ENCODE measurements at regions not wholly inside any gene's neighbourhood (a gene's known extent, or its start where the extent isn't known, plus 50 kb on each side); places are given as distances from the start of the nearest gene placed in this dataset.

DNA sequence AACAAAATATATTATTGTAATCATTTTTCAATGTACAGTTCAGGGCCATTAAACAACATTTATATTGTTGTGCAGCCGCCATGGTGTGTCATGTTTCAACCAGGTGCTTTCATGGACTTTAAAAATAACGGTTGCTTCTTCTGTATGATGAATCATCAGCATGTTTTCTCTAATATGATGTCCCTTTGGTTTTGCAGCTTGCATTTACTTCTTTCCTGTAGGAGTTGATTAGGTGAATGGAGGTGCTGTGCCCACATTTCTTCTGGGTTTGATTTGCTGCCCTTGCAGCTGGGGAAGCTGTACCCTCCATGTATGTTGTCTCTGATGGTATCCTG is 54.9 kb upstream of the TULP4 start:
- POLR2A ChIA-PET: no interaction called here
- no peak overlapping the region for H3K4me3 Mint-ChIP-seq
- Histone ChIP-seq H3K27me3 (replicated peaks in 1 of 2; ENCODE audit: control insufficient read depth in 2 of 2, extremely low read depth in 1 of 2, insufficient read depth in 2 of 2, low read length in 1 of 2) (no peaks in the 10 kb centered on the region), H3K36me3 (ENCODE audit: control insufficient read depth in 2 of 2, extremely low read depth in 1 of 2, insufficient read depth in 1 of 2, low read length in 1 of 2) (peaks cover 0 to 3% of the 10 kb centered on the region in 2 donors), H3K27ac (ENCODE audit: low read length) (no peak overlapping the region), H3K4me1 (ENCODE audit: control insufficient read depth in 1 of 2, extremely low read depth in 1 of 2, insufficient read depth in 2 of 2, low read length in 2 of 2) (peaks cover 15 to 24% of the 10 kb centered on the region in 2 experiments), H3K9me3 (no peaks in the 10 kb centered on the region), H3K4me3 (ENCODE audit: control insufficient read depth in 1 of 2, extremely low read depth in 1 of 2, low read length in 1 of 2) (no peak overlapping the region)
- no CpG with 5 or more reads among the region's 2 CpGs for WGBS (ENCODE audit: insufficient coverage)
- H3K4me1 Mint-ChIP-seq: peaks cover 45 to 62% (median 59%) of the 10 kb centered on the region in 3 donors
- H3K27ac Mint-ChIP-seq: peak overlapping the region; percentile 12 to 30
- CTCF ChIA-PET: no interaction called here
- ATAC-seq (replicated peaks in 1 of 4) (peak in 1 of 4 experiments; percentile 26), DNase-seq (no peak)
- H3K27me3 Mint-ChIP-seq: no peaks in the 10 kb centered on the region
- H3K36me3 Mint-ChIP-seq: peaks cover 30% of the 10 kb centered on the region
- H3K9me3 Mint-ChIP-seq: no peaks in the 10 kb centered on the region

DNA sequence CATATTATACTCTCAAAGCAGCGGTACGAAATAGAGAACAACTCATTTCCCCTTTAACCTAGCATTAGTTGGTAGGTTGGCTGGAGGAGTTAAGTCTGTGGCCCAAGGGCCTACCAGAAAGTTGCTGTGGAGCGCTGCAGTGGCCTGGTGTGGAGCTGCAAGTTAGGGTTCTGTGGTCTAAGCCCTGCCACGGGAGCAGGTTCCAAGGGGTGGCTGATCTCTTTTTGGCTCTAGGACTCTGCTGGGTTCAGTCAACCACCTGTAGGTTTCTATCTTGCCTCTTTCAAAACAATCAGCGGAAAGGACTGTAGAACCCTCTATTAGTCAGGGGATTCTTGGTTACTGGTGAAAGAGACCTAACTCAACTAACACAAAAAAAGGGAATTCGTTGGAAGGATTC is 54.5 kb upstream of the TULP4 start:
- CTCF ChIA-PET: interaction anchor here in 1 of 2 donors (0.5 kb wide), 1 partner anchor 427 kb away, joined by 3 read pairs; no protein-coding TSS in a partner anchor
- H3K9me3 ChIP-seq: no peaks in the 10 kb centered on the region
- peaks cover 15 to 24% of the 10 kb centered on the region in 2 experiments for H3K4me1 ChIP-seq (ENCODE audit: control insufficient read depth in 1 of 2, extremely low read depth in 1 of 2, insufficient read depth in 2 of 2, low read length in 2 of 2)
- no peaks in the 10 kb centered on the region for H3K27me3 Mint-ChIP-seq
- no peaks in the 10 kb centered on the region for H3K27me3 ChIP-seq (replicated peaks in 1 of 2; ENCODE audit: control insufficient read depth in 2 of 2, extremely low read depth in 1 of 2, insufficient read depth in 2 of 2, low read length in 1 of 2)
- H3K36me3 Mint-ChIP-seq: peaks cover 30% of the 10 kb centered on the region
- no peak overlapping the region for H3K27ac ChIP-seq (ENCODE audit: low read length)
- DNase-seq: no peak
- POLR2A ChIA-PET: no interaction called here
- ATAC-seq (replicated peaks in 1 of 4): no peak
- H3K36me3 ChIP-seq (ENCODE audit: control insufficient read depth in 2 of 2, extremely low read depth in 1 of 2, insufficient read depth in 1 of 2, low read length in 1 of 2): peaks cover 0 to 3% of the 10 kb centered on the region in 2 donors
- peak overlapping the region; percentile 12 to 30 for H3K27ac Mint-ChIP-seq
- no peak overlapping the region for H3K4me3 ChIP-seq (ENCODE audit: control insufficient read depth in 1 of 2, extremely low read depth in 1 of 2, low read length in 1 of 2)
- peak overlapping the region in 1 of 3 donors; percentile 21 for H3K4me3 Mint-ChIP-seq
- WGBS (ENCODE audit: insufficient coverage): 79% methylated on average over 2 of the region's 6 CpGs
- no peaks in the 10 kb centered on the region for H3K9me3 Mint-ChIP-seq
- H3K4me1 Mint-ChIP-seq: peaks cover 48 to 66% (median 60%) of the 10 kb centered on the region in 3 donors

DNA sequence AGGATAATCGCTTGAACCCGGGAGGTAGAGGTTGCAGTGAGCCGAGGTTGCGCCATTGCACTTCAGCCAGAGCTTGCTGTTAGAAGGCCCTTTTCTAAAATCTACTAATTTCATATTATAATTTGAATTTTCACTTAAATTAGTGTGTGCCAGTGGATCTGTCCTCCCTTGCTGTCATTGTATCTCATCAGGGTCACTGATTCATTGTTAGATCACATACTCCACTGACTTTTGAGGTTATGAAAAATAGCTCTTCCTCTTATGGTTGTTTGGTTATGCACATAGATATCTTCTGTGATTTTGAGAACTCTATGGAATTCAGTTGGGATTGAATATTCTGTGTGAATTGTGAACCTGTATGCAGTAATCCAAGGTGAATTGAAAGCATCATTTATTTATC is 53.1 kb upstream of the TULP4 start:
- Histone ChIP-seq H3K27me3 (replicated peaks in 1 of 2; ENCODE audit: control insufficient read depth in 2 of 2, extremely low read depth in 1 of 2, insufficient read depth in 2 of 2, low read length in 1 of 2) (no peaks in the 10 kb centered on the region), H3K9me3 (no peaks in the 10 kb centered on the region), H3K36me3 (ENCODE audit: control insufficient read depth in 2 of 2, extremely low read depth in 1 of 2, insufficient read depth in 1 of 2, low read length in 1 of 2) (no peaks in the 10 kb centered on the region), H3K4me3 (ENCODE audit: control insufficient read depth in 1 of 2, extremely low read depth in 1 of 2, low read length in 1 of 2) (no peak overlapping the region), H3K4me1 (ENCODE audit: control insufficient read depth in 1 of 2, extremely low read depth in 1 of 2, insufficient read depth in 2 of 2, low read length in 2 of 2) (peaks cover 15 to 24% of the 10 kb centered on the region in 2 experiments), H3K27ac (ENCODE audit: low read length) (no peak overlapping the region)
- H3K9me3 Mint-ChIP-seq: no peaks in the 10 kb centered on the region
- DNase-seq (no peak), ATAC-seq (replicated peaks in 1 of 4) (no peak)
- no CpG with 5 or more reads among the region's 4 CpGs for WGBS (ENCODE audit: insufficient coverage)
- ChIA-PET POLR2A (no interaction called here), CTCF (interaction anchor here in 1 of 2 donors (1.0 kb wide), 1 partner anchor 13 kb away, joined by 5 read pairs; no protein-coding TSS in a partner anchor)
- peaks cover 48 to 62% (median 59%) of the 10 kb centered on the region in 3 donors for H3K4me1 Mint-ChIP-seq
- no peak overlapping the region for H3K4me3 Mint-ChIP-seq
- no peaks in the 10 kb centered on the region for H3K27me3 Mint-ChIP-seq
- H3K36me3 Mint-ChIP-seq: peaks cover 29% of the 10 kb centered on the region
- no peak overlapping the region for H3K27ac Mint-ChIP-seq

DNA sequence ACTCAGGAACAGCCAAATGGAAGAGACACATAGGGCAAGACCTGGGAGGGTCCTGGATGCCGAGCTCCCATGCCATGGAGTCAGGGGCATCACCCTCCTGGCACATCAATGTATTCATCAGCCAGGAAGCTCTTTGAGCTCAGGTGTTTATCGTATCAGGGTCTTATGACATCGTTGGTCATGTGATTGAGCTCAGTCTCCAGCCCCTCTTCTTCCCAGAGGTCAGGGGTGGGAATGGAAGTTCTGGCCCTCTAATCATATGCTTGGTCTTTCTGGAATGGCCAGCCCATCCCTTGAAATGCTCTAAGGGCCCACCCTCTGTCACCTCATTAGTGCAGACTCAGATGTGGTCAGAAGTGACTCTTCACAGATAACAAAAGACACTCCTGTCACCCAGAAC is 52.4 kb upstream of the TULP4 start:
- Mint-ChIP-seq H3K27me3 (no peaks in the 10 kb centered on the region), H3K9me3 (no peaks in the 10 kb centered on the region), H3K4me3 (no peak overlapping the region), H3K4me1 (peaks cover 45 to 60% (median 54%) of the 10 kb centered on the region in 3 donors), H3K27ac (no peak overlapping the region), H3K36me3 (peaks cover 29% of the 10 kb centered on the region)
- Histone ChIP-seq H3K36me3 (ENCODE audit: control insufficient read depth in 2 of 2, extremely low read depth in 1 of 2, insufficient read depth in 1 of 2, low read length in 1 of 2) (no peaks in the 10 kb centered on the region), H3K27me3 (replicated peaks in 1 of 2; ENCODE audit: control insufficient read depth in 2 of 2, extremely low read depth in 1 of 2, insufficient read depth in 2 of 2, low read length in 1 of 2) (no peaks in the 10 kb centered on the region), H3K9me3 (no peaks in the 10 kb centered on the region), H3K27ac (ENCODE audit: low read length) (no peak overlapping the region), H3K4me1 (ENCODE audit: control insufficient read depth in 1 of 2, extremely low read depth in 1 of 2, insufficient read depth in 2 of 2, low read length in 2 of 2) (peaks cover 15 to 24% of the 10 kb centered on the region in 2 experiments), H3K4me3 (ENCODE audit: control insufficient read depth in 1 of 2, extremely low read depth in 1 of 2, low read length in 1 of 2) (no peak overlapping the region)
- POLR2A ChIA-PET: no interaction called here
- CTCF ChIA-PET: interaction anchor here in 1 of 2 donors (1.0 kb wide), 1 partner anchor 13 kb away, joined by 5 read pairs; no protein-coding TSS in a partner anchor
- WGBS (ENCODE audit: insufficient coverage): 95% methylated on average over 3 of the region's 3 CpGs
- ATAC-seq (replicated peaks in 1 of 4) (no peak), DNase-seq (no peak)

DNA sequence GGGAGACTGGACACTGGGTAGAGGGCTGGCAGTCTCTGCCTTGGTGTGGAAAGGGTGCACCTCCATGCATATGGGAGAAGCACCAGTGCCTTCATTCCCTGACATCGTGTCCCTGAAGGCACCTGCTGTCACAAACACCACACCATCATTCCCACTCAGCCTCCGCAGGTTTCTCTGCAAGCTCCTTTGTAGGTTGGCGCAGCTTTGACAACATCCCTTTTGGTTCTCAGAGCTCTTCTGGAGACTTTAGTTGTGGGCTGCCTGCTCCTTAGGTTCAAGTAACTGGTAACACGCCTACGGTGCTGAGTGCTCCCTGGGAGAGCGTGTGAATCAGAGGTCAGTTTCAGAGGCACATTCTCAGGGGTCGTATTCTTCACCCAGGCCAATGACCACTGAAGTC is 50.2 kb upstream of the TULP4 start:
- DNase-seq (no peak), ATAC-seq (replicated peaks in 1 of 4) (no peak)
- Histone ChIP-seq H3K27ac (ENCODE audit: low read length) (no peak overlapping the region), H3K9me3 (no peaks in the 10 kb centered on the region), H3K4me3 (ENCODE audit: control insufficient read depth in 1 of 2, extremely low read depth in 1 of 2, low read length in 1 of 2) (no peak overlapping the region), H3K36me3 (ENCODE audit: control insufficient read depth in 2 of 2, extremely low read depth in 1 of 2, insufficient read depth in 1 of 2, low read length in 1 of 2) (no peaks in the 10 kb centered on the region), H3K27me3 (replicated peaks in 1 of 2; ENCODE audit: control insufficient read depth in 2 of 2, extremely low read depth in 1 of 2, insufficient read depth in 2 of 2, low read length in 1 of 2) (no peaks in the 10 kb centered on the region), H3K4me1 (ENCODE audit: control insufficient read depth in 1 of 2, extremely low read depth in 1 of 2, insufficient read depth in 2 of 2, low read length in 2 of 2) (peaks cover 0 to 6% of the 10 kb centered on the region in 2 experiments)
- WGBS (ENCODE audit: insufficient coverage): 72% methylated on average over 5 of the region's 7 CpGs
- CTCF ChIA-PET: interaction anchor here in 1 of 2 donors (1.3 kb wide), 1 partner anchor 10 kb away, joined by 4 read pairs; no protein-coding TSS in a partner anchor
- Mint-ChIP-seq H3K9me3 (no peaks in the 10 kb centered on the region), H3K36me3 (peaks cover 31% of the 10 kb centered on the region), H3K4me3 (no peak overlapping the region), H3K27me3 (no peaks in the 10 kb centered on the region), H3K27ac (no peak overlapping the region), H3K4me1 (peaks cover 25 to 38% (median 32%) of the 10 kb centered on the region in 3 donors)
- POLR2A ChIA-PET: no interaction called here

All from T-cell (primary cell).